Heart right ventricle (tissue), 16 donors: ENCODE measurements at regions not wholly inside any gene's neighbourhood (a gene's known extent, or its start where the extent isn't known, plus 50 kb on each side); places are given as distances from the start of the nearest gene placed in this dataset.

Experiments used
- ATAC-seq, 8 donors: fragments of 200-7000 bp; cut with Tn5 transposase; one replicate each; pipeline ENCODE4 v1.9.1; 2020; ENCODE audit warnings: mild to moderate bottlenecking in 8 of 8, moderate library complexity in 8 of 8, moderate number of reproducible peaks in 1 of 8
- DNase-seq, 2 donors: peaks; one replicate each; pipeline ENCODE4 v3.0.0-alpha.2; 2020
- H3K27ac ChIP-seq, 10 donors: fragments of 200-600 bp; sonication (generic) in 2 of 10; one replicate each; pipeline versions ENCODE4 v1.5.0 to v1.8.0; 2020 to 2022; ENCODE audit warnings: mild to moderate bottlenecking in 3 of 10
- H3K27me3 ChIP-seq, 7 donors: fragments of 200-600 bp; one replicate each; pipeline ENCODE4 v1.8.0; 2021 to 2022; ENCODE audit warnings: mild to moderate bottlenecking in 2 of 7
- H3K36me3 ChIP-seq, 9 donors: fragments of 200-600 bp; sonication (generic) in 1 of 9; one replicate each; pipeline versions ENCODE4 v1.5.0 to v1.8.0; 2020 to 2022; ENCODE audit warnings: mild to moderate bottlenecking in 2 of 9
- H3K4me1 ChIP-seq, 9 donors: fragments of 200-600 bp; sonication (generic) in 1 of 9; one replicate each; pipeline versions ENCODE4 v1.5.0 to v1.8.0; 2020 to 2022; ENCODE audit warnings: mild to moderate bottlenecking in 4 of 9
- H3K4me3 ChIP-seq, 10 donors: fragments of 200-600 bp; sonication (generic) in 2 of 10; one replicate each; pipeline versions ENCODE4 v1.5.0 to v1.8.0; 2020 to 2022; ENCODE audit warnings: mild to moderate bottlenecking in 7 of 10, moderate library complexity in 2 of 10
- H3K9me3 ChIP-seq, 11 donors: fragments of 200-600 bp in 10 of 11; sonication (generic) in 2 of 11; one replicate each; pipeline versions ENCODE4 v1.5.0 to v1.8.0; 2013 to 2022; ENCODE audit warnings: mild to moderate bottlenecking in 2 of 11, control low read depth in 1 of 11, moderate library complexity in 1 of 11
- CTCF ChIP-seq, 9 donors: fragments of 200-600 bp; sonication (generic) in 2 of 9; IDR thresholded peaks; one replicate each; pipeline versions ENCODE4 v1.5.0 to v1.8.0; 2021 to 2022; ENCODE audit warnings: antibody characterized with exemption in 9 of 9, mild to moderate bottlenecking in 5 of 9, moderate library complexity in 1 of 9
- WGBS, 2 donors: extraction: QIAGEN DNeasy Blood & Tissue Kit; methylation state at CpG; one replicate each; pipeline ENCODE4 v1.1.7; 2013; ENCODE audit warnings: inconsistent platforms in 1 of 2; 5-methylcytosine and 5-hydroxymethylcytosine counted together
- intact Hi-C, 10 donors: fragments of 100-400 bp; cut with DNase I; formaldehyde crosslinking; loops; one replicate each; pipeline versions ENCODE4 v1.11.1 to v1.14.2; 2022
- donor health status: Arrhythmogenic right ventricular cardiomyopathy.
- donor health status: ischemic (EF 13 %, LVEDD 7.1; RV severe dilation, severe dysfunction).
- donor health status: healthy with polysubstance abuse.
- donor health status: DM: no; HTN: yes; CAD: no.
- donor health status: DM: no; HTN: no; CAD: no.
- donor health status: ischemic (EF 25% LVEDD 6.9; RV normal size, moderate dysfunction).
- donor health status: ischemic (EF 25% LVEDD 5.7; RV mildly dilated, moderate dysfunction).
- donor health status: healthy.
- donor health status: DM: yes; HTN: yes; CAD: no.
- donor health status: Ischemic cardiomyopathy.
- donor health status: ischemic (EF 35%, LVEDD 5.7; RV mildly dilated, moderate dysfunction).
- donor health status: nonischemic (EF 11% LVEDD 7.7; RV severe dilation, severe dysfunction).
- donor health status: DM: yes; HTN: yes; CAD: no.
- donor health status: PGD.
- donor health status: ischemic (EF 29% LVEDD 5.4; RV normal size, mild dysfunction).
- donor health status: nonischemic (EF 23%, LVEDD 6.1; RV moderate dilation, normal function).

GRCh38 chr3:111373239-111373638 lies 168.8 kb upstream of the CD96 start:
- H3K27ac ChIP-seq, result no peak overlapping the region
- no peak for ATAC-seq
- H3K9me3 ChIP-seq, result peaks cover 0 to 80% (median 6%) of the 10 kb centered on the region in 11 donors
- TF ChIP-seq CTCF (IDR thresholded peaks at IDR 0.05), result no peak
- no peaks in the 10 kb centered on the region for H3K36me3 ChIP-seq
- H3K4me3 ChIP-seq, result no peak overlapping the region
- no peaks in the 10 kb centered on the region for H3K4me1 ChIP-seq
- WGBS, 2 donors, result 90 to 98% methylated on average over 3 of the region's 3 CpGs
- H3K27me3 ChIP-seq, result no peaks in the 10 kb centered on the region
- no peak for DNase-seq
- intact Hi-C loops, result no loop called here

- no peak for TF ChIP-seq CTCF (IDR thresholded peaks at IDR 0.05)
- no peak for DNase-seq
- no peak overlapping the region for H3K4me3 ChIP-seq
Measured at GRCh38 chr3:111373861-111374260, 168.1 kb upstream of the CD96 start.

GRCh38 chr3:111385971-111386495 lies 156.0 kb upstream of the CD96 start:
- 57 to 59% methylated on average over 4 of the region's 4 CpGs for WGBS, 2 donors
- TF ChIP-seq CTCF (IDR thresholded peaks at IDR 0.05), result no peak
- ATAC-seq, result no peak
- intact Hi-C loops, result no loop called here
- H3K36me3 ChIP-seq, result no peaks in the 10 kb centered on the region
- H3K4me1 ChIP-seq, result no peaks in the 10 kb centered on the region
- DNase-seq, result no peak
- H3K4me3 ChIP-seq, result no peak overlapping the region
- H3K27me3 ChIP-seq, result no peaks in the 10 kb centered on the region
- H3K27ac ChIP-seq, result no peak overlapping the region
- peaks cover 0 to 22% (median 0%) of the 10 kb centered on the region in 11 donors for H3K9me3 ChIP-seq

More at GRCh38 chr3:111373861-111374260, 168.1 kb upstream of the CD96 start:
- no peaks in the 10 kb centered on the region for H3K36me3 ChIP-seq
- H3K9me3 ChIP-seq, result peaks cover 0 to 80% (median 6%) of the 10 kb centered on the region in 11 donors
- H3K27me3 ChIP-seq, result no peaks in the 10 kb centered on the region
- H3K4me1 ChIP-seq, result no peaks in the 10 kb centered on the region
- no peak overlapping the region for H3K27ac ChIP-seq
- ATAC-seq, result no peak
- intact Hi-C loops, result no loop called here

- no peaks in the 10 kb centered on the region for H3K36me3 ChIP-seq
- intact Hi-C loops, result no loop called here
- no peaks in the 10 kb centered on the region for H3K27me3 ChIP-seq
- peaks cover 0 to 21% (median 0%) of the 10 kb centered on the region in 11 donors for H3K9me3 ChIP-seq
- H3K27ac ChIP-seq, result no peak overlapping the region
- H3K4me3 ChIP-seq, result no peak overlapping the region
- no peak for DNase-seq
- ATAC-seq, result no peak
- no peak for TF ChIP-seq CTCF (IDR thresholded peaks at IDR 0.05)
- no peaks in the 10 kb centered on the region for H3K4me1 ChIP-seq
- 77 to 80% methylated on average over 2 of the region's 2 CpGs for WGBS, 2 donors
Measured at GRCh38 chr3:111392894-111393398, 149.1 kb upstream of the CD96 start.
